ENCODE measurements at regions not wholly inside any gene's neighbourhood (a gene's known extent, or its start where the extent isn't known, plus 50 kb on each side); places are given as distances from the start of the nearest gene placed in this dataset.

DNA sequence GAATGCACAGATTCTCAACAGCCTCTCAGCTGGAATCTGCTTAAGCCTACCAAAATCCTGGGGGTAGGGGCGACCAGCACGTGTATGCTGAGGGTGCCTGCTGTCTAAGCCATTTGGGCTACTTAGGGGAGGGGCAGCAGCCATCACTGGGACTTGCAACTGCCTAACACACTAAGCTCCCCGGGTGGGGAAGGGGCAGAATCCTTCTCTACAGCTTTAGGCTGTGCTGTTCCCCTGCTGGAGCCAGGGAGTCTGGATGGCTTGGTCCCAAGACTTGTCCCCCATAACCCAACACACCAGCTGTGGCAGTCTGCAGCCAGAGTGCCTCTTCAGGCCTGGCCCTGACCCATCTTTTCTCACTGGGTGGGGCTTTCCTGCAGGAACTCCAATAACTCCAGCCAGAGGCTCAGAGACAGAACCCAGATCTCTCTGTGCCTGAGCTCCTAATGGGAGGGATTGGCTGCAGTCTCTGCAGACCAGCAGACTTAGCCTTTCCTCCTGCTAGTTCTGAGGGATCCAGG is 305.4 kb upstream of the RND3 start:
- Histone ChIP-seq H3K27ac (no peak overlapping the region), H3K4me3 (no peak overlapping the region), H3K27me3 (ENCODE audit: low read depth) (no peaks in the 10 kb centered on the region), H3K9me3 (no peaks in the 10 kb centered on the region), H3K4me1 (no peaks in the 10 kb centered on the region), H3K36me3 (no peaks in the 10 kb centered on the region)
- TF ChIP-seq, protein P1, sequence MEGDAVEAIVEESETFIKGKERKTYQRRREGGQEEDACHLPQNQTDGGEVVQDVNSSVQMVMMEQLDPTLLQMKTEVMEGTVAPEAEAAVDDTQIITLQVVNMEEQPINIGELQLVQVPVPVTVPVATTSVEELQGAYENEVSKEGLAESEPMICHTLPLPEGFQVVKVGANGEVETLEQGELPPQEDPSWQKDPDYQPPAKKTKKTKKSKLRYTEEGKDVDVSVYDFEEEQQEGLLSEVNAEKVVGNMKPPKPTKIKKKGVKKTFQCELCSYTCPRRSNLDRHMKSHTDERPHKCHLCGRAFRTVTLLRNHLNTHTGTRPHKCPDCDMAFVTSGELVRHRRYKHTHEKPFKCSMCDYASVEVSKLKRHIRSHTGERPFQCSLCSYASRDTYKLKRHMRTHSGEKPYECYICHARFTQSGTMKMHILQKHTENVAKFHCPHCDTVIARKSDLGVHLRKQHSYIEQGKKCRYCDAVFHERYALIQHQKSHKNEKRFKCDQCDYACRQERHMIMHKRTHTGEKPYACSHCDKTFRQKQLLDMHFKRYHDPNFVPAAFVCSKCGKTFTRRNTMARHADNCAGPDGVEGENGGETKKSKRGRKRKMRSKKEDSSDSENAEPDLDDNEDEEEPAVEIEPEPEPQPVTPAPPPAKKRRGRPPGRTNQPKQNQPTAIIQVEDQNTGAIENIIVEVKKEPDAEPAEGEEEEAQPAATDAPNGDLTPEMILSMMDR (IDR thresholded peaks at IDR 0.05), result no peak
- intact Hi-C loops (cut with DNase I), result no loop called here
- no peak for DNase-seq
- no peak for ATAC-seq

DNA sequence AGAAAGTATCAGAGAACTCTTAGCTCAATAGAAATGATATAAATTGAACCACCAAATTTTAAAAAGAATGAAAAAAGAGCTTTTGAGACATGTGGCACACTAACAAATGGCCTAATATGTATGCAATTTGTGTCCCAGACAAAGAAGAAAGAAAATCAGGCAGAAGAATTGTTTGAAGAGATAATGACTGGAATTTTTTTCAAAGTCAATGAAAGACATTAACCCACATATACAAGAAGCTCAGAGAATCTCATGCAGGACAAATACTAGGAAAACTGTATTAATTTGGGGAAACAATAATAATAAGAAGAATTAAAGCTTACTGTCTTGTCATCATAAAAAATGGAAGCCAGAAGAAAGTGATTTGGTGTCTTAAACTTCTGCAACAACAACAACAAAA is 304.1 kb upstream of the RND3 start:
- Histone ChIP-seq H3K27ac (no peak overlapping the region), H3K36me3 (no peaks in the 10 kb centered on the region), H3K9me3 (no peaks in the 10 kb centered on the region), H3K4me3 (no peak overlapping the region), H3K27me3 (ENCODE audit: low read depth) (no peaks in the 10 kb centered on the region), H3K4me1 (no peaks in the 10 kb centered on the region)
- DNase-seq (no peak), ATAC-seq (no peak)
- TF ChIP-seq, protein P1 (IDR thresholded peaks at IDR 0.05), result no peak
- intact Hi-C loops (cut with DNase I), result no loop called here

DNA sequence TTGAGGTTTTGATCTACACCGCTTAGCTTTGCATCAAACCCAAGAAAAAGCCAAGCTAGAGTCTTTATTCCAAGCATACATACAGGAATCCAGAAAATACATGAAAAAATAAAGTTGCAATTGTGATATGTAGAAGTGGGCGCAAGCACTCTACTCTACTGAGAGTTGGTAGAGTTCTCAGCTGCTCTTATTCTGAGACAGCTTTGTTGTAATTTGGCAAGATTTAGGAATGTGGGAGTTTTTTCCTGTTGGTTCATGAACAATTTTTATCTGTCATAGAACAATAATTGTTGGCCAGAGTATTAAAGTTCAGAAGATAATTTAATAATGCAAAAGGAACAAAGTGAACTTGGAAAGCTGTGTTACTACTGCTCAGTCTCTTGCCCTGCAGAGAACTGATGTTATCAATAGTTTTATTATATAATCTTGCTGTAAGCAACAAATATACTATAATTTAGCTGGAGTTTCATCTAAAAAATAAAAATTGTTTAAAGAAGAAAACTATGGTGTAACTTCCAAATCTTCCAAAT is 302.0 kb upstream of the RND3 start:
- intact Hi-C loops (cut with DNase I), result no loop called here
- Histone ChIP-seq H3K4me1 (no peaks in the 10 kb centered on the region), H3K9me3 (no peaks in the 10 kb centered on the region), H3K4me3 (no peak overlapping the region), H3K27ac (no peak overlapping the region), H3K36me3 (no peaks in the 10 kb centered on the region), H3K27me3 (ENCODE audit: low read depth) (no peaks in the 10 kb centered on the region)
- DNase-seq (no peak), ATAC-seq (no peak)
- TF ChIP-seq, protein P1 (IDR thresholded peaks at IDR 0.05), result no peak

DNA sequence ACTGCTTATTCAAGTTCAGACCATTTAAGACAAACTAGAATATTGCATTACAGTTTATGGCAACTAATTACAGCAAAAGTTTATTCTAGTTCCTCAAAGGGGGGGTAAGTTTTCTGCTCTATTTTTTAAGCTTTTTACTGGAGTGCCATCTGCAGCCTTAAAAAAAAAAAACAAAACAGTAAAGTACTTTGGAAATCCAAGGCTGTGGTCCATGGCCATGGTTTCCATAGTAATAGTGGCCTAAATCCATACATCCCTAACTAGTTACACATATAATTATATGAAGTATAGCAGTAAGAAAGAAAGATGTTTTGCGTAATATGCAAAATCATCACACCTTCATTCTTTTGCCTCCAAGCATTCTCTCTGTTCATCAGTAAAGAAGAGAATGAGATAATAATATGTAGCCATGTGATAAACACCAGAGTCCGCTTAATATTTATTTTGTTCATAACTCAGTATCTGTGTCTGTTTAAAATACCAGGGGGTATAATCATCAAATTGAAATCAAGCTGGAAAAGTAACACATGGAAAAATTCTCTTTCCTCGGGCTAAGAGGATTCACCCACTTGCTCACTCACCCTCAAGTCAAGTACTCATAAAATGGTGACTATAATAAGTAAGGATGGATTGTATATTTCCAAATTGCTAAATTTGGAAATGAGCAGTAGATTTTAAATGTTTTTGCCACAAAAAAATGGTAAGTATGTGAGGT is 301.1 kb upstream of the RND3 start:
- H3K9me3 ChIP-seq, result no peaks in the 10 kb centered on the region
- no peaks in the 10 kb centered on the region for H3K27me3 ChIP-seq (ENCODE audit: low read depth)
- H3K4me1 ChIP-seq, result no peaks in the 10 kb centered on the region
- H3K4me3 ChIP-seq, result no peak overlapping the region
- ATAC-seq (no peak), DNase-seq (no peak)
- TF ChIP-seq, protein P1 (IDR thresholded peaks at IDR 0.05), result no peak
- intact Hi-C loops (cut with DNase I), result no loop called here
- H3K36me3 ChIP-seq, result no peaks in the 10 kb centered on the region
- H3K27ac ChIP-seq, result no peak overlapping the region

- H3K27ac ChIP-seq, result no peak overlapping the region
- H3K9me3 ChIP-seq, result no peaks in the 10 kb centered on the region
- peak in 1 of 2 donors; percentile 37 for ATAC-seq
- DNase-seq, result no peak
- intact Hi-C loops (cut with DNase I), result no loop called here
- no peaks in the 10 kb centered on the region for H3K27me3 ChIP-seq (ENCODE audit: low read depth)
- TF ChIP-seq, protein P1 (IDR thresholded peaks at IDR 0.05), result no peak
- no peaks in the 10 kb centered on the region for H3K36me3 ChIP-seq
- H3K4me3 ChIP-seq, result no peak overlapping the region
- H3K4me1 ChIP-seq, result no peaks in the 10 kb centered on the region
Observed at GRCh38 chr2:150787353-150788093, 300.1 kb upstream of the RND3 start.

All from lower lobe of right lung (tissue), 2 donors.